AG09319 (cell line): ENCODE measurements at regions not wholly inside any gene's neighbourhood (a gene's known extent, or its start where the extent isn't known, plus 50 kb on each side); places are given as distances from the start of the nearest gene placed in this dataset.

Source experiments
- DNase-seq: peaks from one replicate; pipeline ENCODE4 v3.0.0-alpha.2; 2010; ENCODE audit warnings: low read depth; ENCODE audit errors: extremely low read depth
- TF ChIP-seq, protein P1 (sequence below): IDR thresholded peaks from 2 replicates; pipeline ENCODE4 v1.5.1; 2011; ENCODE audit warnings: low read depth, mild to moderate bottlenecking, inconsistent platforms, low read length, moderate library complexity

DNA sequence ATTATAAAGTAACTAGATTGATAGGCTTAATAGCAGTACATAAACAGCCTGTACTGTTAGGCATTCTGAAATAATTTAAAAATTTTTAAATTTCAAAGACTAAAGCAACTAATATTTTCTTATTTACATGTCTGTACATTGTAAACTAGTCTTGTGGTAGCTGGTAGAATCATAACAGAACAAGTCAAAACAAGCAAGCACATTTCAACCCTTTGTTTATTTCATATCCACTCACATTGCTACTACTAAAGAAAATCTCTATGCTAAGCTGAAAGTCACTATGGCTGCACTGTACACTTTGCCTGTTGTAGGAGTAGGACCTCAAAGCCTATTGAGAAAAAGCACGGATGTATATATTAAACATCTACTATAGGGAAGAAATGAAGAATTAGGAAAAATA, 738.2 kb upstream of the ADGRL4 start:
- TF ChIP-seq, protein P1, sequence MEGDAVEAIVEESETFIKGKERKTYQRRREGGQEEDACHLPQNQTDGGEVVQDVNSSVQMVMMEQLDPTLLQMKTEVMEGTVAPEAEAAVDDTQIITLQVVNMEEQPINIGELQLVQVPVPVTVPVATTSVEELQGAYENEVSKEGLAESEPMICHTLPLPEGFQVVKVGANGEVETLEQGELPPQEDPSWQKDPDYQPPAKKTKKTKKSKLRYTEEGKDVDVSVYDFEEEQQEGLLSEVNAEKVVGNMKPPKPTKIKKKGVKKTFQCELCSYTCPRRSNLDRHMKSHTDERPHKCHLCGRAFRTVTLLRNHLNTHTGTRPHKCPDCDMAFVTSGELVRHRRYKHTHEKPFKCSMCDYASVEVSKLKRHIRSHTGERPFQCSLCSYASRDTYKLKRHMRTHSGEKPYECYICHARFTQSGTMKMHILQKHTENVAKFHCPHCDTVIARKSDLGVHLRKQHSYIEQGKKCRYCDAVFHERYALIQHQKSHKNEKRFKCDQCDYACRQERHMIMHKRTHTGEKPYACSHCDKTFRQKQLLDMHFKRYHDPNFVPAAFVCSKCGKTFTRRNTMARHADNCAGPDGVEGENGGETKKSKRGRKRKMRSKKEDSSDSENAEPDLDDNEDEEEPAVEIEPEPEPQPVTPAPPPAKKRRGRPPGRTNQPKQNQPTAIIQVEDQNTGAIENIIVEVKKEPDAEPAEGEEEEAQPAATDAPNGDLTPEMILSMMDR, result no peak
- no peak for DNase-seq

DNA sequence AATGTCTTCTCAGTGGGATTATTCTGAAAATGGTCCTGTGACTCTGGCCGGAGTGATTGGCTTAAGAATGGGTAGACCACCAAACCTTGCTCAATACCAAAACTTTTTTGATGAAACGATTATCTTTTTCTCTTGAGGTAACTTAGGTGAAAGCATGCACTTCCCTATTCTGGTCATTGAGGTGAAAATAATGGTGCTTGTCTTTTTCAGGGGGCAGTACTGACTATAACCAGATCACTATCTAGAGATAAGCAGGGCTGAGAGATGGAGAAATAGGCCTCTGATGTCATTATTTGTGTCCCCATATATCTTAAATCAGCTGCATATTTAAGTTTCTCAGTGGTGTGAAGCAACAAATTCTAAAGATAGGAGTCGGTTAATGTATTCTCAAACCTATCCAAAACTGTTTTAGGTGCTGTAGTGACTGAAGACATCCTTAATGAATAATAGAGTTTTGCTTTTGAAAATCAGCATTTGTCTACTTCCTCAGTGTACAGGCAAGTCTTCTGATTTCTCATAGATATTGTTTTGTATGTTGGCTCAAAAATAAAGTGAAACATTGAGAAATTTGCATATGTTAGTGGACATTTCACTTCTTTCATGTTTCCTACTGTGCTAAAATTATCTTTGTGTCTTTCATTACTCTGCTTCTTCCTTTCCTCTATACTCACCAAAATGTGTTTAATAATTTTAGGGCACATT, 735.3 kb upstream of the ADGRL4 start:
- no peak for DNase-seq
- TF ChIP-seq, protein P1, result no peak

DNA sequence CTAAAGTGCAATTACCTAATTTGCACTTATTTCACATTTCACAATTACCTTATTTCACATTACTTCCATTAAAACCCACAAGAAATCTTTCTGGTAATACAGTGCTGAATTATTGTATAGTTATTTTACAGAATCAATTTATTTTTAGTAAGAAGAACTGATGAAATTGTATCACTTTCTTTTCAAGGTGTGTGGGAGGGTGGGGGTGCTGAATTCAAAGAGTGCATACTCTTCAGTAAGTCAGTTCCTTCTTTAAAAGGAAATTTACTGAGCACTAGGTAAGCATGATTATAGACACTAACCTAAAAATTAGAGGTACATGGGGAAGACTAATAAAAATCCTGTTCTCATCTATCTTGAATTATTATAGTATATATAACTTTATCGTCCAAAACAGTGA, 731.6 kb upstream of the ADGRL4 start:
- TF ChIP-seq, protein P1, result no peak

DNA sequence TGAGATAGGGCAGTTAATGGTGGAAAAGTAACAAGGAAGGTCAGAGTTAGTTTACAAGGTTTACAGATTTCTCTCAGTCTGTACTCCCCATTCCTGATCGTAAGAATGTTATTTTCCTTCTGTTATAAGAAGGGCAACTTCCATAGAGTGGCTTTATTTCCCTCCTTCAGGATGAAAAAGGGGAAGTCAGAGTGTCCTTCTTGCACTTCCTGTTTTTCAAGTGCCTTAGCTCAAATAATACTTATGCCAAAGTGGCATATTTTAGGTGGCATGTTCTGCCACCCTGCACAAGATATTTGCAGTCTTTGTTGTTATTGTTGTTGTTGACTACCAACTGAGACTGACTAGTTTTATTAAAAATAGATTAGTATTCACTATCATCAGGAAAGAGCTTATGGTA, 730.7 kb upstream of the ADGRL4 start:
- TF ChIP-seq, protein P1, result no peak
- DNase-seq, result no peak

More for the DNA sequence above, 731.6 kb upstream of the ADGRL4 start:
- no peak for DNase-seq

DNA sequence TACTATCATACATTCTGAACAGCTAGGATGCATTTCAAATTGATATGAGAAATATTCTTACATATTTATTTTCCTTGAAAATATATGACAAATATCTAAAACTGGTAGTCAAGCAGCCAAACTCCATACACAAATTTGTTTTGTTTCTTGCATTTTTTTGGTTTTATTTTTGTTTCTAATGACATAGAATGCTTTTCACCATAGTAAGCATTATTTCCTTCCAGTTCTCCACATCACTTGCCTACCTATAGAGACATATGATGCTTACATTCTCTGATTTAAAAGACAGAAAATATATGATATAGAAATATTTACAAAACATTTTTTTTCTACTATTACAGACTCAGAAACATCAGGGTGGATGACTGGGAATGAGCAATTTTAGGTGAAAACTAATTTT, 726.4 kb upstream of the ADGRL4 start:
- no peak for DNase-seq
- TF ChIP-seq, protein P1, result no peak

DNA sequence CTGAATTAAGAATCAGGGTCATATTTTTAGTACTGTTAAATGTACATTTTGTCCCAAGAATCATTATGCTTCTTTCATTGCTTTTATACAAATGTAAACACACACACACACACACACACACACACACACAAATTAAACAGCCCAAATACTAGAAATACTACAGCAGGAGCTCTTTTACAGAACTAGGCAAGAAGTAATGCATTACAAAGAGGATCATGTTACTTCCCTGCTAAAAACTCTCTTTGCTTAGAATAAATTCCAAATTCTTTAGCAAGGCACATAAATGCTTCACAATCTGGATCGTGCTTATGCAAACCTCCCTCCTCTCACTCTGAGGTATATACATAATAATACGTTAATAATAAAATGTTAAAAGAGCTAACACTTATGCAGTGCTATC, 720.4 kb upstream of the ADGRL4 start:
- TF ChIP-seq, protein P1, result no peak
- no peak for DNase-seq

DNA sequence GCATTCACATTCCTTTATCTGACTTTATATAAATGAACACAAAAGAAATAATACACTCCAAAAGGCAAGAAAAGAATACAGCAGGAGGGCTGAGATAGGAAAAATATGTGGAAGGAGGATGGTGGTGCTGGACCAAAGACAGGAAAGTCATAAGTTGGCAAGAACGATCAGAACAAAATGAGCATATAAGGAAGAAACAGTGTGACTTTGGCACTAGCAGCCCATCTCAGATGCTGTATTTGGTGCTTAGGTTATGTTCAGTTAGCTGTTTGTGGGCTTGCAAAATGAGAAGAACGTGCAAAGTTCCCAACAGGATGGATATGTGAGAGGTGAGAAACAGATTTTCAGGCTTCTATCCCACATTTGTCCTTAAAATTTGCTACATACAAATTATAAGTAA, 719.8 kb upstream of the ADGRL4 start:
- TF ChIP-seq, protein P1, result no peak
- no peak for DNase-seq
